ENCODE measurements at regions not wholly inside any gene's neighbourhood (a gene's known extent, or its start where the extent isn't known, plus 50 kb on each side); places are given as distances from the start of the nearest gene placed in this dataset.

GRCh38 chr5:56434986-56435385 is 201.9 kb upstream of the ANKRD55 start:
- no peaks in the 10 kb centered on the region for H3K9me3 ChIP-seq (ENCODE audit: low read depth)
- no peak for TF ChIP-seq EZH2 (IDR thresholded peaks at IDR 0.05; ENCODE audit: insufficient read depth, poor library complexity, severe bottlenecking)
- TF ChIP-seq EZH2phosphoT487 (IDR thresholded peaks at IDR 0.05; ENCODE audit: insufficient read depth, low read depth), result no peak
- H3K36me3 ChIP-seq (ENCODE audit: low read depth), result no peaks in the 10 kb centered on the region
- WGBS, 2 experiments (ENCODE audit: low coverage in 1 of 2, low lambda C conversion rate in 2 of 2, missing lambda C conversion rate in 2 of 2), result 45 to 63% methylated on average over 3 of the region's 3 CpGs
- no peak for DNase-seq
- no peaks in the 10 kb centered on the region for H3K4me1 ChIP-seq (ENCODE audit: insufficient read depth)
- H3K27me3 ChIP-seq (replicated peaks; ENCODE audit: insufficient read depth), result peaks cover 4% of the 10 kb centered on the region; the same call in 1 of the 2 replicates
- H3K9ac ChIP-seq, result no peak overlapping the region
- H4K20me1 ChIP-seq (ENCODE audit: insufficient read depth), result no peaks in the 10 kb centered on the region
- in situ Hi-C loops (cut with MboI), result no loop called here
- H3F3A ChIP-seq (ENCODE audit: insufficient read depth), result no peaks in the 10 kb centered on the region
- no peak overlapping the region for H3K4me2 ChIP-seq (ENCODE audit: unreplicated experiment)
- H2AFZ ChIP-seq, result no peak overlapping the region
- no peaks in the 10 kb centered on the region for H3K79me2 ChIP-seq (ENCODE audit: insufficient read depth)
- no peak overlapping the region for H3K27ac ChIP-seq
- no peaks in the 10 kb centered on the region for H3K9me2 ChIP-seq (ENCODE audit: insufficient read depth)
- H3K4me3 ChIP-seq, result no peak overlapping the region

DNA sequence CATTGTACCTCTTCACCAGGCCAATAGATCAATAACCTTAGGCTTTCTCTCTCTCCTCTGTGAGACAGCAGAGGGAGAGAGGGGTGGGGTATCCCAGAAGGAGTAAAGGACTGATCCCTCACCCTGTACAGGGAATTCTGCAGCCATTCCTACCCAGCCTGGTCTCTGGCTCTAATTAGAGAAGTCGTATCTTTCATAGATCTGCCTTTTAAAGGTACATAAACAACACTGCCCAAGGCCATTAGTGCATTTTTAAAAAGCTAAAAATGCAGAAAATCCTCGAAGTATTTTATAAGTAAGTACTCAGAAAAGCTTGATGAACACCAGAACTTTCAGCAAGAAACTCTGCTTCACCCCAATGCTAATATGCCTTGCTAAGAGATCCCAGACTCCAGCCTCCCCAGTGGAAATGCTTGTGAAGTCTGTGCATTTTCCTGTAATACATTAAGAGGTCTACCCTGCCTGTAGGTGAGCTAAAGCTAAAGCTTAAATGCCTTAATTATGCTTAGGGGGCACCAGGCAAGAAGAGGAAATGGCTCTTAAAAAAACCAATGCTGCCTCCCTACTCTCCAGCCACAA is 200.0 kb upstream of the ANKRD55 start:
- H4K20me1 ChIP-seq (ENCODE audit: insufficient read depth), result no peaks in the 10 kb centered on the region
- no peak overlapping the region for H3K4me3 ChIP-seq
- H3K9me3 ChIP-seq (ENCODE audit: low read depth), result no peaks in the 10 kb centered on the region
- in situ Hi-C loops (cut with MboI), result no loop called here
- no peaks in the 10 kb centered on the region for H3K79me2 ChIP-seq (ENCODE audit: insufficient read depth)
- no peak for DNase-seq
- no peak overlapping the region for H3K27ac ChIP-seq
- no peak overlapping the region for H3K4me2 ChIP-seq (ENCODE audit: unreplicated experiment)
- H3K27me3 ChIP-seq (replicated peaks; ENCODE audit: insufficient read depth), result peaks cover 4% of the 10 kb centered on the region; the same call in 1 of the 2 replicates
- no peak overlapping the region for H3K9ac ChIP-seq
- no peaks in the 10 kb centered on the region for H3K9me2 ChIP-seq (ENCODE audit: insufficient read depth)
- TF ChIP-seq EZH2phosphoT487 (IDR thresholded peaks at IDR 0.05; ENCODE audit: insufficient read depth, low read depth) (no peak), EZH2 (IDR thresholded peaks at IDR 0.05; ENCODE audit: insufficient read depth, poor library complexity, severe bottlenecking) (no peak)
- no peaks in the 10 kb centered on the region for H3K36me3 ChIP-seq (ENCODE audit: low read depth)
- no peak overlapping the region for H2AFZ ChIP-seq
- H3K4me1 ChIP-seq (ENCODE audit: insufficient read depth), result no peaks in the 10 kb centered on the region
- H3F3A ChIP-seq (ENCODE audit: insufficient read depth), result no peaks in the 10 kb centered on the region
- 7 to 25% methylated on average over 2 of the region's 2 CpGs for whole genome bisulfite sequencing, 2 experiments (ENCODE audit: low coverage in 1 of 2, low lambda C conversion rate in 2 of 2, missing lambda C conversion rate in 2 of 2)

DNA sequence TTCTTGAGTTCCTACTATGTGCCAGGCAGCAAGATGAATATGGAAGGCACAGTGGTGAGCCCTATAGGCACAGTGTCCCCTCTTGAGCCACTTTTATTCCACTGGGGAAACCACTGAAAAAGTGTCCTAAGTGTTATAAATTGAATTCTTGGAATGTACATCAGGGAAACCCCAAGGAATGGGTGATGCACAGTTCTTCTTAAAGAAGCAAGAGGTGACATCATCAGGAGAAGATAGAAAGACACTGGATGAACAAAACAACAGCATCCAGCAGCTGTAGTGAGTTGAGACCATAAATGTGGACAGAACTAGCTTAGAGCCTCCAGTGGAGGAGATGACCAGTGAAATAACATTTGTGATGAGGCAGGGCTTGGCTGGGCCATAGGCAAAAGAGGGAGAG is 199.2 kb upstream of the ANKRD55 start:
- Histone ChIP-seq H3K36me3 (ENCODE audit: low read depth) (no peaks in the 10 kb centered on the region), H4K20me1 (ENCODE audit: insufficient read depth) (no peaks in the 10 kb centered on the region), H3K9ac (no peak overlapping the region), H3K27ac (no peak overlapping the region), H3K9me3 (ENCODE audit: low read depth) (no peaks in the 10 kb centered on the region), H3K9me2 (ENCODE audit: insufficient read depth) (no peaks in the 10 kb centered on the region), H3K4me3 (no peak overlapping the region), H3F3A (ENCODE audit: insufficient read depth) (no peaks in the 10 kb centered on the region), H3K4me1 (ENCODE audit: insufficient read depth) (no peaks in the 10 kb centered on the region), H3K27me3 (replicated peaks; ENCODE audit: insufficient read depth) (peaks cover 4% of the 10 kb centered on the region; the same call in 1 of the 2 replicates), H3K79me2 (ENCODE audit: insufficient read depth) (no peaks in the 10 kb centered on the region), H2AFZ (no peak overlapping the region), H3K4me2 (ENCODE audit: unreplicated experiment) (no peak overlapping the region)
- in situ Hi-C loops (cut with MboI), result no loop called here
- peak; percentile 25 for DNase-seq
- no peak for TF ChIP-seq EZH2 (IDR thresholded peaks at IDR 0.05; ENCODE audit: insufficient read depth, poor library complexity, severe bottlenecking)
- no peak for TF ChIP-seq EZH2phosphoT487 (IDR thresholded peaks at IDR 0.05; ENCODE audit: insufficient read depth, low read depth)

GRCh38 chr5:56430422-56430821 is 197.3 kb upstream of the ANKRD55 start:
- Histone ChIP-seq H3K9ac (no peak overlapping the region), H3K79me2 (ENCODE audit: insufficient read depth) (no peaks in the 10 kb centered on the region), H3K9me2 (ENCODE audit: insufficient read depth) (no peaks in the 10 kb centered on the region), H2AFZ (no peak overlapping the region), H3F3A (ENCODE audit: insufficient read depth) (no peaks in the 10 kb centered on the region), H3K36me3 (ENCODE audit: low read depth) (no peaks in the 10 kb centered on the region), H3K4me3 (no peak overlapping the region), H3K4me1 (ENCODE audit: insufficient read depth) (no peaks in the 10 kb centered on the region), H3K9me3 (ENCODE audit: low read depth) (no peaks in the 10 kb centered on the region), H3K27ac (no peak overlapping the region), H3K4me2 (ENCODE audit: unreplicated experiment) (no peak overlapping the region), H3K27me3 (replicated peaks; ENCODE audit: insufficient read depth) (peaks cover 4% of the 10 kb centered on the region; the same call in 1 of the 2 replicates), H4K20me1 (ENCODE audit: insufficient read depth) (no peaks in the 10 kb centered on the region)
- 63 to 73% methylated on average over 1 of the region's 1 CpG for WGBS, 2 experiments (ENCODE audit: low coverage in 1 of 2, low lambda C conversion rate in 2 of 2, missing lambda C conversion rate in 2 of 2)
- in situ Hi-C loops (cut with MboI), result no loop called here
- TF ChIP-seq EZH2phosphoT487 (IDR thresholded peaks at IDR 0.05; ENCODE audit: insufficient read depth, low read depth), result no peak
- TF ChIP-seq EZH2 (IDR thresholded peaks at IDR 0.05; ENCODE audit: insufficient read depth, poor library complexity, severe bottlenecking), result no peak
- DNase-seq, result no peak

DNA sequence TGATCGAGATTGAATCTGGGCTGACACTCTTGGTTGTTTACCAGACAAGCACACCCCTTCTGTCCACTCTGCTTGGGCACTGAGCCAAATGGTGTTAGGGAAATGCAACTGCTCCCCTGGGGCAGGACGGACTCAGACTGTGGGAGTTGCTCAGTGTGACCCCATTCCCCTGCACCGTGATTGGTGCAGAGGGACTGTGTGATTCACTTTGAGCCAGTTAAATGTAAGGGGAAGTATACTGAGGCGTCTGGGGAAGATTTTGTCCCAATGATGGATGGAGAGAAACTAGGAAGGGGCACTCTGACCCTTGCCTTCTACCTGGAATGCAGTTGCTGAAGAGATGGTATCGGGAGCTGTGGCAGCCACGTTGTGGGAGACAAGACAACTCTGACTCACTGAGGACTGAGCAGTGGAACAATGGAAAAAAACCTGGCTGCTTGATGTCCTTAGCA is 196.0 kb upstream of the ANKRD55 start:
- no peak overlapping the region for H3K4me2 ChIP-seq (ENCODE audit: unreplicated experiment)
- no peak for DNase-seq
- H3F3A ChIP-seq (ENCODE audit: insufficient read depth), result no peaks in the 10 kb centered on the region
- H3K79me2 ChIP-seq (ENCODE audit: insufficient read depth), result no peaks in the 10 kb centered on the region
- no peaks in the 10 kb centered on the region for H4K20me1 ChIP-seq (ENCODE audit: insufficient read depth)
- H2AFZ ChIP-seq, result no peak overlapping the region
- no peaks in the 10 kb centered on the region for H3K27me3 ChIP-seq (replicated peaks; ENCODE audit: insufficient read depth)
- WGBS, 2 experiments (ENCODE audit: low coverage in 1 of 2, low lambda C conversion rate in 2 of 2, missing lambda C conversion rate in 2 of 2), result 79 to 83% methylated on average over 6 of the region's 6 CpGs
- no peaks in the 10 kb centered on the region for H3K9me2 ChIP-seq (ENCODE audit: insufficient read depth)
- H3K9me3 ChIP-seq (ENCODE audit: low read depth), result no peaks in the 10 kb centered on the region
- in situ Hi-C loops (cut with MboI), result no loop called here
- TF ChIP-seq EZH2 (IDR thresholded peaks at IDR 0.05; ENCODE audit: insufficient read depth, poor library complexity, severe bottlenecking) (no peak), EZH2phosphoT487 (IDR thresholded peaks at IDR 0.05; ENCODE audit: insufficient read depth, low read depth) (no peak)
- H3K27ac ChIP-seq, result no peak overlapping the region
- no peak overlapping the region for H3K4me3 ChIP-seq
- no peak overlapping the region for H3K9ac ChIP-seq
- H3K4me1 ChIP-seq (ENCODE audit: insufficient read depth), result no peaks in the 10 kb centered on the region
- H3K36me3 ChIP-seq (ENCODE audit: low read depth), result no peaks in the 10 kb centered on the region

Measured in GM23248 (cell line).